ENCODE measurements at regions not wholly inside any gene's neighbourhood (a gene's known extent, or its start where the extent isn't known, plus 50 kb on each side); places are given as distances from the start of the nearest gene placed in this dataset.
"Not testable (repeated sequence)": the region's sequence is repeated elsewhere in the genome, so short reads cannot be mapped to it uniquely, and the experiment has no call there.

DNA sequence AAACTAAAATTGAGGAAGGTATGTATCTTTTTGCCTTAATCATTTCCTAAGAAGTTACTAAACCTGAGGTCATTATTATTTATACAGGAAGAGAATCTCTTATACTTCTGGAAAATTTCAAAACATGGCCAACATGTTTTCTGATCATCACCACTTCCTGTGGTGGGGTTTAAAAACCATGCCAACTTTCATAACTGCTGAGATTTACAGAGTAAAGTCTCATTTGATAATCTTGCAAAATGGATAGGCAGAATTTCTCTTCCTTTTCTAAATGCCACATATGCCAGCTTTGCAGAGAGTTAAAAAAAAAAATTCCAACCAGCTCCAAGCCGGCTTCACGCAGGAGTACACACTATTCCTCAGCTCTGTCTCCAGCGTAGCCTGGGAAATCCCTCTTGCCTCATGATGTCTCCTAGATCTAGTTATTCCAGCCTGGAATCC is 124.3 kb upstream of the SPRED1 start:
- Histone ChIP-seq H3K4me3 (ENCODE audit: low read depth, low read length) (no peak overlapping the region), H3K36me3 (ENCODE audit: control insufficient read depth, insufficient read depth, low read length) (no peaks in the 10 kb centered on the region), H3K4me1 (ENCODE audit: control insufficient read depth, insufficient read depth, low read length) (0 out of 2 replicates have a peak, but pooled peaks cover 6% of the 10 kb centered on the region), H3K9ac (ENCODE audit: low read depth, low read length) (no peak overlapping the region), H3K27me3 (ENCODE audit: control insufficient read depth, insufficient read depth, low read length) (no peaks in the 10 kb centered on the region), H3K27ac (ENCODE audit: low read depth, low read length) (no peak overlapping the region), H3K9me3 (ENCODE audit: control insufficient read depth, insufficient read depth, low read length) (no peaks in the 10 kb centered on the region)

DNA sequence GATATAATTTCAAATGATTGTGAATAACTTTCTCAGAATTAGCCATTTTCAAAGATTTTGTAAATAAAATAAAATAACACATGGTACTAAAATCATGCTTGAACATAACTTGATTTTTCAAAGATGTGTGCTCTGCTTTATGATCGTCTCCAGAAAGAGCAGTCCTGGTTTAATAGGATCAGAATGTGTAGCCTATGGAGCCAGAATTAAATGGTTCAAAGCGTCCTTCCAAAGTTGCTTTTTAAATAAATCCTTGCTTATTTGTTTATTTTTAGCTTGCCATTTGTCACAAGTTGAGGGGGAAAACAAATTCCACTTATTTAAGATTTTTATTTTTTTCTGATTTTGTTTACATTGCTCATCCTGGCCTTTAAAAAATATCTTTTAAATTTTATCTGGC is 123.7 kb upstream of the SPRED1 start:
- Histone ChIP-seq H3K27me3 (ENCODE audit: control insufficient read depth, insufficient read depth, low read length) (no peaks in the 10 kb centered on the region), H3K9ac (ENCODE audit: low read depth, low read length) (no peak overlapping the region), H3K27ac (ENCODE audit: low read depth, low read length) (no peak overlapping the region), H3K9me3 (ENCODE audit: control insufficient read depth, insufficient read depth, low read length) (no peaks in the 10 kb centered on the region), H3K36me3 (ENCODE audit: control insufficient read depth, insufficient read depth, low read length) (no peaks in the 10 kb centered on the region), H3K4me1 (ENCODE audit: control insufficient read depth, insufficient read depth, low read length) (0 out of 2 replicates have a peak, but pooled peaks cover 6% of the 10 kb centered on the region), H3K4me3 (ENCODE audit: low read depth, low read length) (no peak overlapping the region)

DNA sequence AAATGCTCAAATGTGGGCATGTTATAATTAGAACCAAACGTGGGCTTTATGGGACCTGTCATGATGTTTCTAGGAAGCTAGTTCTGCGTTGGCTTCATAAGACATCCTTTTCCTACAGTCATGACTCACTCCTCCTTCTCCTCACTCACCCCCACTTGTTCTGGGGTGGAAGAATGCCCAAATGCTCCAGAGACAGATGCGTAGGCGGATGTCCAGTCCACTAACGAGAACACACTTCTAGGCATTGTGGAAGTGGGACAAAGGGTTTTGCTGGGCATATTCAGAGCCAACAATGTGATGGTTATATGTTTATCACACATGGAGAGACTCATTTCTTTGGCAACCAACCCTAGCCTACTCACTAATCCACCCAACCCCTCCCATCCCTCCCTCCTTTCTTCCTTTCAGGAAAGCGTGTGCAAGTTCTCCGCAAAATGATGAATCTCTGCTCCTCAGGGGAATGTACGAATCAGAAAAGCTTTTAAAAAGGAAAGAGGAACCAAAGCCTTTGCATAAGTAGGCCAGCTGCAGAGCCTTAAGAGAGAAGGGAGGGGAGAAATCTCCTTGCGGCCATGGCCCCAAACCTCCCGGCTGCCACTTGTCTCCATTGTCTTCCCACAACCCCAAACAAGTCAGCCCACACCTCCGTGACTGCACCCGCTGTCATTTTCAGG is 123.0 kb upstream of the SPRED1 start:
- Histone ChIP-seq H3K4me3 (ENCODE audit: low read depth, low read length) (no peak overlapping the region), H3K27me3 (ENCODE audit: control insufficient read depth, insufficient read depth, low read length) (no peaks in the 10 kb centered on the region), H3K9me3 (ENCODE audit: control insufficient read depth, insufficient read depth, low read length) (no peaks in the 10 kb centered on the region), H3K4me1 (ENCODE audit: control insufficient read depth, insufficient read depth, low read length) (0 out of 2 replicates have a peak, but pooled peaks cover 6% of the 10 kb centered on the region), H3K36me3 (ENCODE audit: control insufficient read depth, insufficient read depth, low read length) (no peaks in the 10 kb centered on the region), H3K9ac (ENCODE audit: low read depth, low read length) (no peak overlapping the region), H3K27ac (ENCODE audit: low read depth, low read length) (no peak overlapping the region)

DNA sequence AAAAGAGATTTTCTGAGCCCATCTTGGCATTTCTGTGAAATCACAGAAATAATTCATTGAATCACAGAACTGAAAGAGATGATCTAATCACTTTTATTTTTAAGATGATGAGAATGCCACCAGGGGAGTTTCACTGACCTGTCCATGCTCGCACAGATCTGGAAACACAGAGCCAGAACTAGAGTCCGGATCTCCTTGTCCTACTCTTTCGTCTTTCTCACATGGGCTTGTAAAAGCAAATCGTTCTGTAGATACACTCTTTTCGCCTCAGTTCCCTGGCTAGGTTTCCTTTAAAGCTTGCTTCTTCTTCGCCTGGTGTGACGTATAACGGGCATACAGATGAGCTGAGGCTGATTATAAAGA is 122.5 kb upstream of the SPRED1 start:
- Histone ChIP-seq H3K9me3 (ENCODE audit: control insufficient read depth, insufficient read depth, low read length) (no peaks in the 10 kb centered on the region), H3K4me3 (ENCODE audit: low read depth, low read length) (no peak overlapping the region), H3K9ac (ENCODE audit: low read depth, low read length) (no peak overlapping the region), H3K36me3 (ENCODE audit: control insufficient read depth, insufficient read depth, low read length) (no peaks in the 10 kb centered on the region), H3K27ac (ENCODE audit: low read depth, low read length) (no peak overlapping the region), H3K27me3 (ENCODE audit: control insufficient read depth, insufficient read depth, low read length) (no peaks in the 10 kb centered on the region), H3K4me1 (ENCODE audit: control insufficient read depth, insufficient read depth, low read length) (0 out of 2 replicates have a peak, but pooled peaks cover 6% of the 10 kb centered on the region)

DNA sequence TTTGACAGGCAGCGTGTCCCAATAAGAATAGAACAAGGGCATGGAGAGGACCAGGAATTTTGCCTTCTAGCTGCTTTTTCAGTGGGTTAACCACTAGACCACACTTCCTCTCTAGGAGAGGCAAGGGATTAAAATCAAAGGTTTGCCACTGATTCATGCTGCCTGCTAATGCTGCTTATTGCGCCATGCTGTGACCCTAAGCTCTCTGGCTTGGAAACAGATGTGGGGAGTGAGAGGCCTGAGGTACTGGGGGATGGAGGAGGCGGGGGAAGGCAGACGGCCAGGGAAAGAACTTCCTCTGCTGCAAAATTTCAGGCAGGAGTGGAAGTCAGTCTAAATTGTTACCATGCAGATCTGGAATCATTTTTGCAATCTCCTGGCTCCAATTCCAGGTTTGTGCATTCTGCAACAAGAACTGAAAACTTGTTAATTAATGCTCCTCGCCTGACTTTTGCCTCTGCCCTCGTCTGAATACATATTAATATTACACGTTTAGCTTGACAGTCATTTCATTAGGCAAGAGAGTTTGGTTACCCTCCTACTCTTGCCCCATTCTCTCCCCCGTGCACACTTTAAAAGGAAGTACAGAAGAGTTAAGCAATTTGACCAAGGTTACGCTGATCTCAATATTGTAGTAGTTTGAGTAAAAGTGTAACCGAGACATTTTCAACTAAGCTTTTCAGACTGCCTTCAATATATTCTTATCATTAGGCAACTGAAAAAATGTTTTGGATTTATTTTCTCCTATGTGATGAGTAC is 121.7 kb upstream of the SPRED1 start:
- H3K27ac ChIP-seq (ENCODE audit: low read depth, low read length): no peak overlapping the region
- H3K9ac ChIP-seq (ENCODE audit: low read depth, low read length): no peak overlapping the region
- 0 out of 2 replicates have a peak, but pooled peaks cover 6% of the 10 kb centered on the region for H3K4me1 ChIP-seq (ENCODE audit: control insufficient read depth, insufficient read depth, low read length)
- no peaks in the 10 kb centered on the region for H3K27me3 ChIP-seq (ENCODE audit: control insufficient read depth, insufficient read depth, low read length)
- no peaks in the 10 kb centered on the region for H3K36me3 ChIP-seq (ENCODE audit: control insufficient read depth, insufficient read depth, low read length)
- H3K4me3 ChIP-seq (ENCODE audit: low read depth, low read length): no peak overlapping the region
- no peaks in the 10 kb centered on the region for H3K9me3 ChIP-seq (ENCODE audit: control insufficient read depth, insufficient read depth, low read length)

DNA sequence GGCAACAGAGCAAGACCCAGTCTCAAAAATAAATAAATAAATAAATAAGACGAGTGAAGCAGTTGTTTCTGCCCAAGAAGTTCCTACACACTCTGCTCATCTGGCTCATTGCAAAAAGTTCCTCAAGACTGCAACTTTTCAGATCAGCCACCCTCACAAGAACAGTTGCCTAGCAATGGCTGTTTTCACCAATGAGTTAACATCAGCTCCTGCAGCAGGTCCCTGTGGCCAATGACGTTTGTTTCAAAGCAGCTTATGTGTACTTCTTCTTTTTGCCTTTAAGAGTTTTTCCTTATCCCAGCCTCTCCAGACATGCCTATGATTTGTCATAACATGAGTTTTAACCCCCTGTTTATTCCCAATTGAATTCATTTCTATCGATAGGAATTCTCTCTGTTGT is 118.4 kb upstream of the SPRED1 start:
- Histone ChIP-seq H3K9ac (ENCODE audit: low read depth, low read length) (no peak overlapping the region), H3K27ac (ENCODE audit: low read depth, low read length) (no peak overlapping the region), H3K36me3 (ENCODE audit: control insufficient read depth, insufficient read depth, low read length) (no peaks in the 10 kb centered on the region), H3K4me3 (ENCODE audit: low read depth, low read length) (no peak overlapping the region), H3K27me3 (ENCODE audit: control insufficient read depth, insufficient read depth, low read length) (no peaks in the 10 kb centered on the region), H3K9me3 (ENCODE audit: control insufficient read depth, insufficient read depth, low read length) (no peaks in the 10 kb centered on the region), H3K4me1 (ENCODE audit: control insufficient read depth, insufficient read depth, low read length) (0 out of 2 replicates have a peak, but pooled peaks cover 6% of the 10 kb centered on the region)

DNA sequence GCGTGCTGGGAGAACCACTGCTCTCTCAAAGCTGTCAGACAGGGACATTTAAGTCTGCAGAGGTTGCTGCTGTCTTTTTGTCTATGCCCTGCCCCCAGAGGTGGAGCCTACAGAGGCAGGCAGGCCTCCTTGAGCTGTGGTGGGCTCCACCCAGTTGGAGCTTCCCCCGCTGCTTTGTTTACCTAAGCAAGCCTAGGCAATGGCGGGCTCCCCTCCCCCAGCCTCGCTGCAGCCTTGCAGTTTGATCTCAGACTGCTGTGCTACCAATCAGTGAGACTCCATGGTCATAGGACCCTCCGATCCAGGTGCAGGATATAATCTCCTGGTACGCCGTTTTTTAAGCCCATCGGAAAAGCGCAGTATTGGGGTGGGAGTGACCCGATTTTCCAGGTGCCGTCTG is 110.4 kb upstream of the SPRED1 start:
- not testable (repeated sequence) for H3K4me1 ChIP-seq (ENCODE audit: control insufficient read depth, insufficient read depth, low read length); H3K9me3 ChIP-seq (ENCODE audit: control insufficient read depth, insufficient read depth, low read length); H3K27ac ChIP-seq (ENCODE audit: low read depth, low read length); H3K27me3 ChIP-seq (ENCODE audit: control insufficient read depth, insufficient read depth, low read length); H3K4me3 ChIP-seq (ENCODE audit: low read depth, low read length); H3K9ac ChIP-seq (ENCODE audit: low read depth, low read length); H3K36me3 ChIP-seq (ENCODE audit: control insufficient read depth, insufficient read depth, low read length)

DNA sequence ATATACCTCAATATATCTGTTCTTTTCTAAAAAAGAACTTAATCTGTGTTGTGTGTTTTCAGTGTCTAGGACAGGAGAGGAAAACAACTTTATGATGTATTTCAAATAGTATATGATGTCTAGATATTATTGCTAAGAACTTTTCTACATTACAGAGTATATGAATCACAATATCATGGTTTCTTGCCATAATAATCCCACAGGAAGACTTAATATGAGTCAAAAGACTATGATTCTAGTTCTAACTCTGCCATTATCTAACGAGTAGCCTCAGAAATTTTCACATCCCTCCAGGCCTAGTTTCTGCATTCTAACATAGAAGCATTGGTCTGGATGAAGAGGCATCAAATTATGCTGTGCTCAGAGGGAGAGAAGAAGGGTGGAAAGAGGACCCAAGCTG is 107.7 kb upstream of the SPRED1 start:
- no peak overlapping the region for H3K9ac ChIP-seq (ENCODE audit: low read depth, low read length)

DNA sequence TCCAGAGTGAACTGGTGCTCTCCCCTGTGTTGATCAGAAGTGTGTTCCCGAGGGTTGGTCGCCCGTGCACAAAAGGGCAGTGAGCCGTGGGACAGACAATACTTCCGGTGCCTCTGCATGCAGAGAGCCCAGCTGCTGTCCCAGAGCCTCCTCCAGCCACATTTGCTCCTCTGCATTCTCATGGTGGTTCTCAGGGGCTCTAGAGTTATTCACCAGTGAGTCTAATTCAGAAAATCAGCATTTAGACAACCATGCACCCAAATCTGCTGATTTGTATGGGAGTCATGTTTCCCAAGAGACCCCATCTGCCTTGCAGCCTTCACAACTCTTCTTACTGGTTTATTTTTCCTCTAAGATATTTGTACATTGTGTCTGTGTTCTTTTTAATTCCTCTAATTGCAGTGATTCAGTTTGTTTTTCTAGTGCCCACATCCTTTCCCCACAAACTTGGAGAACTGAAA is 107.0 kb upstream of the SPRED1 start:
- Histone ChIP-seq H3K36me3 (ENCODE audit: control insufficient read depth, insufficient read depth, low read length) (no peaks in the 10 kb centered on the region), H3K4me1 (ENCODE audit: control insufficient read depth, insufficient read depth, low read length) (no peaks in the 10 kb centered on the region), H3K4me3 (ENCODE audit: low read depth, low read length) (no peak overlapping the region), H3K27ac (ENCODE audit: low read depth, low read length) (no peak overlapping the region), H3K27me3 (ENCODE audit: control insufficient read depth, insufficient read depth, low read length) (no peaks in the 10 kb centered on the region), H3K9ac (ENCODE audit: low read depth, low read length) (no peak overlapping the region), H3K9me3 (ENCODE audit: control insufficient read depth, insufficient read depth, low read length) (peaks cover 9% of the 10 kb centered on the region; the same call in 1 of the 2 replicates)

More for the DNA sequence above, 107.7 kb upstream of the SPRED1 start:
- Histone ChIP-seq H3K4me3 (ENCODE audit: low read depth, low read length) (no peak overlapping the region), H3K27ac (ENCODE audit: low read depth, low read length) (no peak overlapping the region), H3K4me1 (ENCODE audit: control insufficient read depth, insufficient read depth, low read length) (no peaks in the 10 kb centered on the region), H3K36me3 (ENCODE audit: control insufficient read depth, insufficient read depth, low read length) (no peaks in the 10 kb centered on the region), H3K27me3 (ENCODE audit: control insufficient read depth, insufficient read depth, low read length) (no peaks in the 10 kb centered on the region), H3K9me3 (ENCODE audit: control insufficient read depth, insufficient read depth, low read length) (peaks cover 3% of the 10 kb centered on the region; the same call in 1 of the 2 replicates)

DNA sequence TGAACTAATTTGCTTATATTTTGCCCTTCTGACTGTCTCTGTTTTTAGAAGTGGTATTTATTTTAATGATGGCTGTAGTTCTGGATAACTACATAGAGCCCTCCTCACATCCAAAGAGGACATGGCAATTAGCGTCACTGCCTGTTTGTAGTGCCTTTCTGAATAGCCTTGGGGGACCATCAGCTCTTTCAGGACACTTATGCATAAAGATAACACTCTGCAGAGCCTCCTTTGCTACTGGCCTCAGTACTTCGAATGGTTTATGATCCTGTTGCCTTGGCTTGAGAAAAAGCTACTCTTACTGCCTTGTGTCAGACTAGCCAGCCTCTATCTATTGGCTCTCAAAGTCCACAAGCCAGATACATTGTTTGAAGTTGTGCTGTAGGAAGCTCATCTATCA is 105.4 kb upstream of the SPRED1 start:
- H3K27me3 ChIP-seq (ENCODE audit: control insufficient read depth, insufficient read depth, low read length): no peaks in the 10 kb centered on the region
- H3K27ac ChIP-seq (ENCODE audit: low read depth, low read length): no peak overlapping the region
- H3K36me3 ChIP-seq (ENCODE audit: control insufficient read depth, insufficient read depth, low read length): no peaks in the 10 kb centered on the region
- H3K9me3 ChIP-seq (ENCODE audit: control insufficient read depth, insufficient read depth, low read length): peaks cover 10% of the 10 kb centered on the region; the same call in 1 of the 2 replicates
- H3K4me1 ChIP-seq (ENCODE audit: control insufficient read depth, insufficient read depth, low read length): no peaks in the 10 kb centered on the region
- H3K4me3 ChIP-seq (ENCODE audit: low read depth, low read length): no peak overlapping the region
- no peak overlapping the region for H3K9ac ChIP-seq (ENCODE audit: low read depth, low read length)

DNA sequence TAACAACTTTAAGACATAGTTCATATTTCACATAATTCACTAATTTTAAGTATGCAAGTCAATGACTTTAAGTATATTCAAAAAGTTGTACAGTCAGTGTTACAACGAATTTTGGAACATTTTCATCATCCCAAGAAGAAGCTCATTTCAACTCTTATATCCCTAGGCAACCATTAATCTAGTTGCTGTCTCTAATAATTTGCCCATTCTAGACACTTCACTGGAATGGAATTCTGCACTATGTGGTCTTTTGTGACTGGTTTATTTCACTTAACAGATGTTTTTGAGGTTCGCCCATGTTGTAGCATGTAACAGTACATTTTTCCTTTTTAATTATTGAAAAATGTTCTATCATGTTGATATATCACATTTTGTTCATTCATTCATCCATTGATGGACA is 104.2 kb upstream of the SPRED1 start:
- no peaks in the 10 kb centered on the region for H3K27me3 ChIP-seq (ENCODE audit: control insufficient read depth, insufficient read depth, low read length)
- no peaks in the 10 kb centered on the region for H3K36me3 ChIP-seq (ENCODE audit: control insufficient read depth, insufficient read depth, low read length)
- peaks cover 7% of the 10 kb centered on the region; the same call in 1 of the 2 replicates for H3K9me3 ChIP-seq (ENCODE audit: control insufficient read depth, insufficient read depth, low read length)
- H3K27ac ChIP-seq (ENCODE audit: low read depth, low read length): no peak overlapping the region
- no peak overlapping the region for H3K9ac ChIP-seq (ENCODE audit: low read depth, low read length)
- H3K4me3 ChIP-seq (ENCODE audit: low read depth, low read length): no peak overlapping the region
- no peaks in the 10 kb centered on the region for H3K4me1 ChIP-seq (ENCODE audit: control insufficient read depth, insufficient read depth, low read length)

All from HUES48 (cell line).